ENCODE measurements at regions not wholly inside any gene's neighbourhood (a gene's known extent, or its start where the extent isn't known, plus 50 kb on each side); places are given as distances from the start of the nearest gene placed in this dataset.

- TF ChIP-seq, protein P1, sequence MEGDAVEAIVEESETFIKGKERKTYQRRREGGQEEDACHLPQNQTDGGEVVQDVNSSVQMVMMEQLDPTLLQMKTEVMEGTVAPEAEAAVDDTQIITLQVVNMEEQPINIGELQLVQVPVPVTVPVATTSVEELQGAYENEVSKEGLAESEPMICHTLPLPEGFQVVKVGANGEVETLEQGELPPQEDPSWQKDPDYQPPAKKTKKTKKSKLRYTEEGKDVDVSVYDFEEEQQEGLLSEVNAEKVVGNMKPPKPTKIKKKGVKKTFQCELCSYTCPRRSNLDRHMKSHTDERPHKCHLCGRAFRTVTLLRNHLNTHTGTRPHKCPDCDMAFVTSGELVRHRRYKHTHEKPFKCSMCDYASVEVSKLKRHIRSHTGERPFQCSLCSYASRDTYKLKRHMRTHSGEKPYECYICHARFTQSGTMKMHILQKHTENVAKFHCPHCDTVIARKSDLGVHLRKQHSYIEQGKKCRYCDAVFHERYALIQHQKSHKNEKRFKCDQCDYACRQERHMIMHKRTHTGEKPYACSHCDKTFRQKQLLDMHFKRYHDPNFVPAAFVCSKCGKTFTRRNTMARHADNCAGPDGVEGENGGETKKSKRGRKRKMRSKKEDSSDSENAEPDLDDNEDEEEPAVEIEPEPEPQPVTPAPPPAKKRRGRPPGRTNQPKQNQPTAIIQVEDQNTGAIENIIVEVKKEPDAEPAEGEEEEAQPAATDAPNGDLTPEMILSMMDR (IDR thresholded peaks at IDR 0.05 in 4 of 5, conservative IDR thresholded peaks at IDR 0.05 in 1 of 5): no peak
- no peak for TF ChIP-seq POLR2A (IDR thresholded peaks at IDR 0.05)
Measured at GRCh38 chr2:136381722-136382633, 264.0 kb upstream of the CXCR4 start.
